ENCODE measurements at regions not wholly inside any gene's neighbourhood (a gene's known extent, or its start where the extent isn't known, plus 50 kb on each side); places are given as distances from the start of the nearest gene placed in this dataset.

- no peak for TF ChIP-seq EZH2 (IDR thresholded peaks at IDR 0.05; ENCODE audit: insufficient read depth, low read length)
- TF ChIP-seq, protein P1, sequence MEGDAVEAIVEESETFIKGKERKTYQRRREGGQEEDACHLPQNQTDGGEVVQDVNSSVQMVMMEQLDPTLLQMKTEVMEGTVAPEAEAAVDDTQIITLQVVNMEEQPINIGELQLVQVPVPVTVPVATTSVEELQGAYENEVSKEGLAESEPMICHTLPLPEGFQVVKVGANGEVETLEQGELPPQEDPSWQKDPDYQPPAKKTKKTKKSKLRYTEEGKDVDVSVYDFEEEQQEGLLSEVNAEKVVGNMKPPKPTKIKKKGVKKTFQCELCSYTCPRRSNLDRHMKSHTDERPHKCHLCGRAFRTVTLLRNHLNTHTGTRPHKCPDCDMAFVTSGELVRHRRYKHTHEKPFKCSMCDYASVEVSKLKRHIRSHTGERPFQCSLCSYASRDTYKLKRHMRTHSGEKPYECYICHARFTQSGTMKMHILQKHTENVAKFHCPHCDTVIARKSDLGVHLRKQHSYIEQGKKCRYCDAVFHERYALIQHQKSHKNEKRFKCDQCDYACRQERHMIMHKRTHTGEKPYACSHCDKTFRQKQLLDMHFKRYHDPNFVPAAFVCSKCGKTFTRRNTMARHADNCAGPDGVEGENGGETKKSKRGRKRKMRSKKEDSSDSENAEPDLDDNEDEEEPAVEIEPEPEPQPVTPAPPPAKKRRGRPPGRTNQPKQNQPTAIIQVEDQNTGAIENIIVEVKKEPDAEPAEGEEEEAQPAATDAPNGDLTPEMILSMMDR (IDR thresholded peaks at IDR 0.05; ENCODE audit: insufficient read depth, low read depth, low read length): no peak
Observed at GRCh38 chr7:19390795-19391194, 245.6 kb upstream of the FERD3L start.
